ENCODE measurements at regions not wholly inside any gene's neighbourhood (a gene's known extent, or its start where the extent isn't known, plus 50 kb on each side); places are given as distances from the start of the nearest gene placed in this dataset.

- Histone ChIP-seq H3K27ac (replicated peaks) (no peak overlapping the region), H3K4me3 (replicated peaks; ENCODE audit: insufficient read depth, low read length) (no peak overlapping the region), H3K27me3 (ENCODE audit: insufficient read depth, poor library complexity, severe bottlenecking) (no peaks in the 10 kb centered on the region)
- TF ChIP-seq, protein P1, sequence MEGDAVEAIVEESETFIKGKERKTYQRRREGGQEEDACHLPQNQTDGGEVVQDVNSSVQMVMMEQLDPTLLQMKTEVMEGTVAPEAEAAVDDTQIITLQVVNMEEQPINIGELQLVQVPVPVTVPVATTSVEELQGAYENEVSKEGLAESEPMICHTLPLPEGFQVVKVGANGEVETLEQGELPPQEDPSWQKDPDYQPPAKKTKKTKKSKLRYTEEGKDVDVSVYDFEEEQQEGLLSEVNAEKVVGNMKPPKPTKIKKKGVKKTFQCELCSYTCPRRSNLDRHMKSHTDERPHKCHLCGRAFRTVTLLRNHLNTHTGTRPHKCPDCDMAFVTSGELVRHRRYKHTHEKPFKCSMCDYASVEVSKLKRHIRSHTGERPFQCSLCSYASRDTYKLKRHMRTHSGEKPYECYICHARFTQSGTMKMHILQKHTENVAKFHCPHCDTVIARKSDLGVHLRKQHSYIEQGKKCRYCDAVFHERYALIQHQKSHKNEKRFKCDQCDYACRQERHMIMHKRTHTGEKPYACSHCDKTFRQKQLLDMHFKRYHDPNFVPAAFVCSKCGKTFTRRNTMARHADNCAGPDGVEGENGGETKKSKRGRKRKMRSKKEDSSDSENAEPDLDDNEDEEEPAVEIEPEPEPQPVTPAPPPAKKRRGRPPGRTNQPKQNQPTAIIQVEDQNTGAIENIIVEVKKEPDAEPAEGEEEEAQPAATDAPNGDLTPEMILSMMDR (IDR thresholded peaks at IDR 0.05; ENCODE audit: insufficient read depth, low read length), result no peak
- TF ChIP-seq SPI1 (IDR thresholded peaks at IDR 0.05; ENCODE audit: borderline replicate concordance, low read depth) (no peak), GABPA (IDR thresholded peaks at IDR 0.05; ENCODE audit: low read depth) (no peak), POLR2AphosphoS5 (IDR thresholded peaks at IDR 0.05; ENCODE audit: low read depth) (no peak)
- TF ChIP-seq, protein P2, sequence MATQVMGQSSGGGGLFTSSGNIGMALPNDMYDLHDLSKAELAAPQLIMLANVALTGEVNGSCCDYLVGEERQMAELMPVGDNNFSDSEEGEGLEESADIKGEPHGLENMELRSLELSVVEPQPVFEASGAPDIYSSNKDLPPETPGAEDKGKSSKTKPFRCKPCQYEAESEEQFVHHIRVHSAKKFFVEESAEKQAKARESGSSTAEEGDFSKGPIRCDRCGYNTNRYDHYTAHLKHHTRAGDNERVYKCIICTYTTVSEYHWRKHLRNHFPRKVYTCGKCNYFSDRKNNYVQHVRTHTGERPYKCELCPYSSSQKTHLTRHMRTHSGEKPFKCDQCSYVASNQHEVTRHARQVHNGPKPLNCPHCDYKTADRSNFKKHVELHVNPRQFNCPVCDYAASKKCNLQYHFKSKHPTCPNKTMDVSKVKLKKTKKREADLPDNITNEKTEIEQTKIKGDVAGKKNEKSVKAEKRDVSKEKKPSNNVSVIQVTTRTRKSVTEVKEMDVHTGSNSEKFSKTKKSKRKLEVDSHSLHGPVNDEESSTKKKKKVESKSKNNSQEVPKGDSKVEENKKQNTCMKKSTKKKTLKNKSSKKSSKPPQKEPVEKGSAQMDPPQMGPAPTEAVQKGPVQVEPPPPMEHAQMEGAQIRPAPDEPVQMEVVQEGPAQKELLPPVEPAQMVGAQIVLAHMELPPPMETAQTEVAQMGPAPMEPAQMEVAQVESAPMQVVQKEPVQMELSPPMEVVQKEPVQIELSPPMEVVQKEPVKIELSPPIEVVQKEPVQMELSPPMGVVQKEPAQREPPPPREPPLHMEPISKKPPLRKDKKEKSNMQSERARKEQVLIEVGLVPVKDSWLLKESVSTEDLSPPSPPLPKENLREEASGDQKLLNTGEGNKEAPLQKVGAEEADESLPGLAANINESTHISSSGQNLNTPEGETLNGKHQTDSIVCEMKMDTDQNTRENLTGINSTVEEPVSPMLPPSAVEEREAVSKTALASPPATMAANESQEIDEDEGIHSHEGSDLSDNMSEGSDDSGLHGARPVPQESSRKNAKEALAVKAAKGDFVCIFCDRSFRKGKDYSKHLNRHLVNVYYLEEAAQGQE (IDR thresholded peaks at IDR 0.05; ENCODE audit: insufficient replicate concordance, low read depth), result no peak
- no peak for DNase-seq (ENCODE audit: low read depth in 1 of 2, low spot score in 1 of 2)
Measured at GRCh38 chr21:17668479-17669140, 55.9 kb upstream of the BTG3 start.

DNA sequence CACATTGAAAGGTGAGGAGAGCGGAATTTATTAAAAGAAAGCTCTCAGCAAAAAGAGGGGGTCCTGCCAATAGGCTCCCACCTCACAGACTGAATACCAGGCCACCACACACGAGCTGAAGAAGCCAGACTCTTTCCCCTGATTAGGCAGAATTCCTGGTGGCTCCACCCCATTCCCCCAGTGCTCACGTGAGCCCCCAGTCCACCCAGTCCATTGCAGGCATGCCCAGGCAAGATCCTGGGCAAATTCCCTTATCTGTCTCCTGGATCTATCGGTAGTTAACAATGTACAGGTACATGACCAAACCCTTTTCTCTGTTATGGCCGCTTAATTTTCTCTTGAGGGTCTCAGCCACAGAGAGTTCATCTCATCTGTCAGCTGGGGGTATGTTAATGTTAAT lies 54.6 kb upstream of the BTG3 start:
- Histone ChIP-seq H3K27ac (replicated peaks) (no peak overlapping the region), H3K27me3 (ENCODE audit: insufficient read depth, poor library complexity, severe bottlenecking) (no peaks in the 10 kb centered on the region), H3K4me3 (replicated peaks; ENCODE audit: insufficient read depth, low read length) (no peak overlapping the region)
- no peak for DNase-seq (ENCODE audit: low read depth in 1 of 2, low spot score in 1 of 2)
- TF ChIP-seq POLR2AphosphoS5 (IDR thresholded peaks at IDR 0.05; ENCODE audit: low read depth) (no peak), GABPA (IDR thresholded peaks at IDR 0.05; ENCODE audit: low read depth) (no peak), SPI1 (IDR thresholded peaks at IDR 0.05; ENCODE audit: borderline replicate concordance, low read depth) (no peak)
- TF ChIP-seq, protein P2 (IDR thresholded peaks at IDR 0.05; ENCODE audit: insufficient replicate concordance, low read depth), result no peak
- TF ChIP-seq, protein P1 (IDR thresholded peaks at IDR 0.05; ENCODE audit: insufficient read depth, low read length), result no peak
